HEK293 (cell line): ENCODE measurements at regions not wholly inside any gene's neighbourhood (a gene's known extent, or its start where the extent isn't known, plus 50 kb on each side); places are given as distances from the start of the nearest gene placed in this dataset.

Experiments
- CTCF ChIA-PET: fragments of 350-600 bp; formaldehyde crosslinking; extraction: SDS; loops from one replicate; lab custom pipeline; 2021; ENCODE audit warnings: antibody characterized with exemption; lab: Yijun Ruan, JAX
- POLR2A ChIA-PET: fragments of 300-600 bp; formaldehyde crosslinking; extraction: SDS; loops from one replicate; lab custom pipeline; 2020; ENCODE audit warnings: antibody characterized with exemption, inconsistent platforms; lab: Yijun Ruan, JAX
- H3K27ac ChIP-seq: fragments of 200-500 bp; sonication (Bioruptor generic); 2 replicates; pipeline ENCODE4 v1.5.1; 2014; ENCODE audit warnings: low read depth, low read length, control low read depth, inconsistent platforms; ENCODE audit errors: extremely low read depth
- H3K36me3 ChIP-seq, 2 experiments: fragments of 200-500 bp in 1 of 2; sonication (Bioruptor generic) in 1 of 2; 1 replicate in 1 of 2; 2 replicates in 1 of 2; pipeline ENCODE4 v1.5.1; 2014 to 2017; ENCODE audit warnings: inconsistent platforms in 2 of 2, low read length in 2 of 2; ENCODE audit not compliant: control insufficient read depth in 2 of 2, insufficient read depth in 1 of 2
- H3K4me1 ChIP-seq: fragments of 200-500 bp; sonication (Bioruptor generic); 2 replicates; pipeline ENCODE4 v1.5.1; 2014; ENCODE audit warnings: mild to moderate bottlenecking, low read length, inconsistent platforms; ENCODE audit not compliant: control insufficient read depth, insufficient read depth
- H3K4me3 ChIP-seq: 2 replicates; pipeline ENCODE4 v1.5.1; 2011; ENCODE audit warnings: low read depth, mild to moderate bottlenecking, control low read depth, low read length, moderate library complexity
- H3K9me3 ChIP-seq: fragments of 200-500 bp; sonication (Bioruptor generic); 2 replicates; pipeline ENCODE4 v1.5.1; 2014; ENCODE audit warnings: low read depth, low read length, inconsistent platforms; ENCODE audit not compliant: control insufficient read depth, insufficient read depth
- BCL6B ChIP-seq: fragments of 450-650 bp; formaldehyde crosslinking; IDR thresholded peaks from 2 replicates; pipeline ENCODE4 v1.5.1; 2017; ENCODE audit warnings: missing biosample characterization, missing genetic modification characterization
- FEZF1 ChIP-seq: fragments of 450-650 bp; formaldehyde crosslinking; IDR thresholded peaks from 2 replicates; pipeline ENCODE4 v1.5.1; 2016; ENCODE audit warnings: missing biosample characterization, missing genetic modification characterization
- GLI4 ChIP-seq: fragments of 450-650 bp; formaldehyde crosslinking; IDR thresholded peaks from 2 replicates; pipeline ENCODE4 v1.5.1; 2016; ENCODE audit warnings: missing biosample characterization, missing genetic modification characterization
- GLIS1 ChIP-seq: fragments of 450-650 bp; formaldehyde crosslinking; IDR thresholded peaks from 2 replicates; pipeline ENCODE4 v1.5.1; 2016; ENCODE audit warnings: missing biosample characterization, missing genetic modification characterization
- GLIS2 ChIP-seq: fragments of 450-650 bp; formaldehyde crosslinking; IDR thresholded peaks from 2 replicates; pipeline ENCODE4 v1.5.1; 2016; ENCODE audit warnings: missing biosample characterization, missing genetic modification characterization
- KLF10 ChIP-seq: fragments of 450-650 bp; IDR thresholded peaks from 2 replicates; pipeline ENCODE4 v1.5.1; 2018; ENCODE audit warnings: missing biosample characterization, mild to moderate bottlenecking, missing genetic modification characterization
- MEIS1 ChIP-seq: sonication (generic); formaldehyde crosslinking; IDR thresholded peaks from 2 replicates; pipeline ENCODE4 v1.8.1; 2022; ENCODE audit warnings: missing genetic modification reagents, mild to moderate bottlenecking, borderline replicate concordance
- PRDM10 ChIP-seq: fragments of 450-650 bp; formaldehyde crosslinking; IDR thresholded peaks from 2 replicates; pipeline ENCODE4 v1.5.1; 2016; ENCODE audit warnings: missing biosample characterization, missing genetic modification characterization
- SP7 ChIP-seq: fragments of 450-650 bp; formaldehyde crosslinking; IDR thresholded peaks from 2 replicates; pipeline ENCODE4 v1.5.1; 2016; ENCODE audit warnings: missing biosample characterization, missing genetic modification characterization
- TRIM28 ChIP-seq: IDR thresholded peaks from 2 replicates; pipeline ENCODE4 v1.6.1; 2011; ENCODE audit warnings: low read length, control low read depth, borderline replicate concordance
- ZBTB17 ChIP-seq: fragments of 450-650 bp; formaldehyde crosslinking; IDR thresholded peaks from 2 replicates; pipeline ENCODE4 v1.5.1; 2016; ENCODE audit warnings: missing biosample characterization, missing genetic modification characterization
- ZBTB8A ChIP-seq: fragments of 450-650 bp; formaldehyde crosslinking; IDR thresholded peaks from 2 replicates; pipeline ENCODE4 v1.5.1; 2016; ENCODE audit warnings: missing biosample characterization, missing genetic modification characterization
- ZNF112 ChIP-seq: fragments of 450-650 bp; formaldehyde crosslinking; IDR thresholded peaks from 2 replicates; pipeline ENCODE4 v1.5.0; 2017; ENCODE audit warnings: missing biosample characterization, missing genetic modification characterization
- ZNF148 ChIP-seq: fragments of 450-650 bp; formaldehyde crosslinking; IDR thresholded peaks from 2 replicates; pipeline ENCODE4 v1.5.0; 2017; ENCODE audit warnings: missing biosample characterization, missing genetic modification characterization, borderline replicate concordance
- ZNF24 ChIP-seq: fragments of 450-650 bp; formaldehyde crosslinking; IDR thresholded peaks from 2 replicates; pipeline ENCODE4 v1.5.1; 2016; ENCODE audit warnings: missing biosample characterization, missing genetic modification characterization
- ZNF311 ChIP-seq: fragments of 450-650 bp; formaldehyde crosslinking; IDR thresholded peaks from 2 replicates; pipeline ENCODE4 v1.5.1; 2017; ENCODE audit warnings: missing biosample characterization, missing genetic modification characterization, borderline replicate concordance
- ZNF341 ChIP-seq: fragments of 450-650 bp; formaldehyde crosslinking; IDR thresholded peaks from 2 replicates; pipeline ENCODE4; 2016; ENCODE audit warnings: low read depth, missing biosample characterization, missing genetic modification characterization
- ZNF560 ChIP-seq: fragments of 450-650 bp; formaldehyde crosslinking; IDR thresholded peaks from 2 replicates; pipeline ENCODE4 v1.5.1; 2017; ENCODE audit warnings: missing biosample characterization, missing genetic modification characterization, borderline replicate concordance
- ZNF580 ChIP-seq: fragments of 450-650 bp; formaldehyde crosslinking; IDR thresholded peaks from 2 replicates; pipeline ENCODE4 v1.5.1; 2016; ENCODE audit warnings: missing biosample characterization, missing genetic modification characterization
- ZNF610 ChIP-seq: fragments of 450-650 bp; formaldehyde crosslinking; IDR thresholded peaks from 2 replicates; pipeline ENCODE4 v1.5.1; 2016; ENCODE audit warnings: missing biosample characterization, missing genetic modification characterization, borderline replicate concordance
- ZNF629 ChIP-seq: fragments of 450-650 bp; formaldehyde crosslinking; IDR thresholded peaks from 2 replicates; pipeline ENCODE4 v1.5.1; 2017; ENCODE audit warnings: missing biosample characterization, missing genetic modification characterization
- ZNF645 ChIP-seq: fragments of 450-650 bp; formaldehyde crosslinking; IDR thresholded peaks from 2 replicates; pipeline ENCODE4; 2016; ENCODE audit warnings: missing biosample characterization, missing genetic modification characterization
- ZNF664 ChIP-seq: fragments of 450-650 bp; formaldehyde crosslinking; IDR thresholded peaks from 2 replicates; pipeline ENCODE4 v1.5.1; 2016; ENCODE audit warnings: missing biosample characterization, missing genetic modification characterization
- ZNF692 ChIP-seq: fragments of 450-650 bp; formaldehyde crosslinking; IDR thresholded peaks from 2 replicates; pipeline ENCODE4 v1.5.1; 2016; ENCODE audit warnings: missing biosample characterization, missing genetic modification characterization
- ZNF843 ChIP-seq: fragments of 450-650 bp; formaldehyde crosslinking; IDR thresholded peaks from 2 replicates; pipeline ENCODE4 v1.5.1; 2016; ENCODE audit warnings: missing biosample characterization, missing genetic modification characterization
- ZSCAN30 ChIP-seq: fragments of 450-650 bp; IDR thresholded peaks from 2 replicates; pipeline ENCODE4 v1.5.1; 2018; ENCODE audit warnings: missing biosample characterization, mild to moderate bottlenecking, missing genetic modification characterization, moderate library complexity

GRCh38 chr10:125475815-125476214 is 207.1 kb downstream of the TEX36 start (continued):
- TF ChIP-seq ZNF645 (tag by site-specific recombination) = no peak
- TF ChIP-seq ZNF112 (tag by site-specific recombination) = no peak

- ChIA-PET POLR2A (interaction anchor here (1.0 kb wide), 1 partner anchor 12 kb away, joined by 3 read pairs; no protein-coding TSS in a partner anchor), CTCF (interaction anchor here (0.6 to 1.5 kb wide), 3 partner anchors 23 to 49 kb away, joined by 3 to 5 read pairs (median 3); no protein-coding TSS in a partner anchor)
- Histone ChIP-seq H3K4me1 (peaks cover 10% of the 10 kb centered on the region), H3K4me3 (no peak overlapping the region), H3K9me3 (no peaks in the 10 kb centered on the region), H3K27ac (peak overlapping the region; percentile 47), H3K36me3 (no peaks in the 10 kb centered on the region)
- TF ChIP-seq ZNF610 (tag by site-specific recombination) (no peak), ZNF692 (tag by site-specific recombination) (peak; percentile 47), ZNF629 (tag by site-specific recombination) (peak; percentile 68; the same call in 1 of the 2 replicates), ZNF843 (tag by site-specific recombination) (peak; percentile 89), GLI4 (tag by site-specific recombination) (no peak), ZBTB17 (tag by site-specific recombination) (peak; percentile 78), SP7 (tag by site-specific recombination) (peak; percentile 79), MEIS1 (CRISPR knock-in tag) (no peak), ZNF148 (tag by site-specific recombination) (no peak), FEZF1 (tag by site-specific recombination) (peak; percentile 92), ZSCAN30 (peak; percentile 62; the same call in 1 of the 2 replicates), ZNF311 (tag by site-specific recombination) (no peak), ZNF24 (tag by site-specific recombination) (0 out of 2 replicates have a peak, but pooled peaks have one; percentile 50), TRIM28 (0 out of 2 replicates have a peak, but pooled peaks have one; percentile 18), ZBTB8A (0 out of 2 replicates have a peak, but pooled peaks have one; percentile 18), ZNF664 (tag by site-specific recombination) (peak; percentile 59; the same call in 1 of the 2 replicates), GLIS2 (no peak), GLIS1 (0 out of 2 replicates have a peak, but pooled peaks have one; percentile 6), KLF10 (tag by site-specific recombination) (peak; percentile 60), BCL6B (tag by site-specific recombination) (peak; percentile 63; the same call in 1 of the 2 replicates), ZNF580 (tag by site-specific recombination) (peak; percentile 77), ZNF560 (tag by site-specific recombination) (no peak), PRDM10 (tag by site-specific recombination) (peak; percentile 63), ZNF341 (0 out of 2 replicates have a peak, but pooled peaks have one; percentile 36)
These were observed 209.7 kb downstream of the TEX36 start for GRCh38 chr10:125473143-125473793.
